IPS-15b (cell line): ENCODE measurements at regions not wholly inside any gene's neighbourhood (a gene's known extent, or its start where the extent isn't known, plus 50 kb on each side); places are given as distances from the start of the nearest gene placed in this dataset.

ENCODE experiments used
- H3K27me3 ChIP-seq: one replicate; pipeline ENCODE4 v1.6.1; 2013; ENCODE audit warnings: low read length; ENCODE audit not compliant: control insufficient read depth, insufficient read depth
- H3K36me3 ChIP-seq: one replicate; pipeline ENCODE4 v1.6.1; 2013; ENCODE audit warnings: low read length; ENCODE audit not compliant: control insufficient read depth, insufficient read depth
- H3K4me1 ChIP-seq: one replicate; pipeline ENCODE4 v1.6.1; 2013; ENCODE audit warnings: mild to moderate bottlenecking, low read length; ENCODE audit not compliant: control insufficient read depth, insufficient read depth
- H3K4me3 ChIP-seq: one replicate; pipeline ENCODE4 v1.5.1; 2013; ENCODE audit warnings: low read depth, low read length
- H3K9ac ChIP-seq: one replicate; pipeline ENCODE4 v1.6.1; 2013; ENCODE audit warnings: low read depth, mild to moderate bottlenecking, low read length
- H3K9me3 ChIP-seq: one replicate; pipeline ENCODE4 v1.6.1; 2013; ENCODE audit warnings: mild to moderate bottlenecking, low read length; ENCODE audit not compliant: control insufficient read depth, insufficient read depth

DNA sequence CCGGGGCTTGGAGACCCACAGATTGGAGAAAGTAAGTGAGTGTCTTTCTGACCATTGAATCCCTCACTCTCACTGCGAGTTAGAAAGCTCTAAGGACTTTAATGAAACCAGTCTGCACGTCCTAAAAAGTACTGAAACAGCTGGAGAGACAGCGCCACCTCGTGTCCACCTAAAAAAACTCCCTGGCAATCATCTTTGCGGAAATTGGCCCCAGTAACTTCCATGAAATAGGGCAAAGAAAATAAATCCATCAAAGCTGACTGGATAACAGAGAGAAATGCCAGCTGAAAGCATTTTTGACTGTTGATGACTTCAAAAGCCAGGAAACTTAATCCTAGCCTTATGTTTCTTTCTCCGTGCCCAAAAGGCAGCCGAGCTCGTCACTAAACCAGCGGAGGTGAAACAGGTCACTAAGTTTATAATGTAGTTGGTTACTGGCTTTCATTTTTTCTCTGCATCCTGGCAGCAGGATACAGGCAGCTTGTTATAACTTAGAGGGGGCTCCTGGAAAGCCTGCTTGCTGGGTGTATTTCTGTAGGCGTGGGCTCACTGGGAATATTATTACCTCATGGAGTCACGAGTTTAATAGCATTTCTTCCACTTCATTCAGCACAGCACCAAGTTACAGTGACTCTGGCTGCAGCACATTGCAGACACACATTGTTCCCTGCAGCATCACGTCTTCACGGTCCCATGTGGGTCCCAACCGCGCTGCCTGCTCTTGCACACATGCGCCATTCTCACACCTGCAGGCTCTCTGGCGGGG, 266.5 kb downstream of the HRH4 start:
- Histone ChIP-seq H3K27me3 (no peaks in the 10 kb centered on the region), H3K9me3 (no peaks in the 10 kb centered on the region), H3K4me3 (no peak overlapping the region), H3K4me1 (peaks cover 3% of the 10 kb centered on the region), H3K36me3 (no peaks in the 10 kb centered on the region), H3K9ac (no peak overlapping the region)

DNA sequence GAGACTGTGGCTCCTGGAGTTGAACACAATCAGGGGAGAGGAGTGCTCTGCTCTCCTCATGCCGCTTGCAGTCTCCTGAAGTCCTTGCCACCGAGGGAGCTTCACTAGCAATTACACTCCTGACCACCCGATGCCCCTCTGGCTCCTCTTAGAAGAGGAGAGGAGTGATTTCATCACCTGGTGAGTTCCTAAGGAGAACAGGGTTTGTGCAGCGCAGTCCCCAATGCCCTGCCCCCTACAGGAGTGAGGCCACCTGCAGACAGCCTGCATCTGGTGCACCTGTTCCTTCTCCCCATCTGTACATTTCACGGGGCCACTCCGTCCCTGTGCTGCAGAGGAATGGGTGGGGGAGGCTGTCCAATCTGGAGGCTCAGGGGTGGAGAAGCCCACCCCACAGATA, 267.2 kb downstream of the HRH4 start:
- no peak overlapping the region for H3K9ac ChIP-seq
- H3K27me3 ChIP-seq: no peaks in the 10 kb centered on the region
- H3K36me3 ChIP-seq: no peaks in the 10 kb centered on the region
- H3K9me3 ChIP-seq: no peaks in the 10 kb centered on the region
- H3K4me1 ChIP-seq: peaks cover 3% of the 10 kb centered on the region
- H3K4me3 ChIP-seq: no peak overlapping the region

DNA sequence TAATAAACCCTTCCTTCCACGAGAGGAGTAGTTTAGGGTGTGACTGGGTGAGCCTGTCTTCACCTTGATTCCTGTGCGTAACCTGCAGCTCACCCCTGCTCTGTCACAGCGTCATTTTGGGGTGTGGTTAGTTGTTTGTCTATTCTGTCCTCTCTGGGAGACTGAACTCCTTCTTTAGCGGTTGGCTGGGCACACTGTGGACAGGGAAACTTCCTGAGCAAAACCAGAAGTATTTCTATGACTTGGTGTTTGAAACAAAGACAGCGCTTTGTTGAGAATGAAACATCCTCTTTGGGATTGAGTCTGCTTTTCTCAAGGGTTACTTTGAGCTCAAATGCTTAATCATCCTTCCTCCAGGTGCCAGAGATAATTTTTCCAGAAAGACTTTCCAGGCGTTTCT, 270.7 kb downstream of the HRH4 start:
- no peak overlapping the region for H3K4me3 ChIP-seq
- H3K9me3 ChIP-seq: no peaks in the 10 kb centered on the region
- no peaks in the 10 kb centered on the region for H3K36me3 ChIP-seq
- peaks cover 3% of the 10 kb centered on the region for H3K4me1 ChIP-seq
- H3K27me3 ChIP-seq: no peaks in the 10 kb centered on the region
- no peak overlapping the region for H3K9ac ChIP-seq

DNA sequence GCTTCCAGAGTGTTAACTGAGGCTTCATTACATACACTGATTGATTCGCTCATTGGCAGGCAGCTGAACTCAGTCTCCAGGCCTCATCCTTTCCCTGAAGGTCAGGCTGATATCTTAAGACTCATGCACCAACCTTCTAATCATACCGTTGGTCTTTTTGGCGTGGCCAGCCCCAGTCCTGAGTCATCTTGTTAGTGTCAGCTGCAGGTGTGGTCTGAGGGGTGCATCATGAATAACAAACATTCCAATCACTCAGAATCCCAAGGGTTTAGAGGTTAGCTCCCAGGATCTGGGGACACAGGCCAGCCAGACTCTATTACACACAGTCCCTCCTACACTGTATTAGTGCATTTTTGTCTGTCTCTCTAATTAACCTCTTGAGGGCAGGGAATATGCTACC, 271.5 kb downstream of the HRH4 start:
- H3K9me3 ChIP-seq: no peaks in the 10 kb centered on the region
- H3K27me3 ChIP-seq: no peaks in the 10 kb centered on the region
- no peak overlapping the region for H3K9ac ChIP-seq
- no peaks in the 10 kb centered on the region for H3K36me3 ChIP-seq
- no peak overlapping the region for H3K4me3 ChIP-seq
- H3K4me1 ChIP-seq: no peaks in the 10 kb centered on the region

DNA sequence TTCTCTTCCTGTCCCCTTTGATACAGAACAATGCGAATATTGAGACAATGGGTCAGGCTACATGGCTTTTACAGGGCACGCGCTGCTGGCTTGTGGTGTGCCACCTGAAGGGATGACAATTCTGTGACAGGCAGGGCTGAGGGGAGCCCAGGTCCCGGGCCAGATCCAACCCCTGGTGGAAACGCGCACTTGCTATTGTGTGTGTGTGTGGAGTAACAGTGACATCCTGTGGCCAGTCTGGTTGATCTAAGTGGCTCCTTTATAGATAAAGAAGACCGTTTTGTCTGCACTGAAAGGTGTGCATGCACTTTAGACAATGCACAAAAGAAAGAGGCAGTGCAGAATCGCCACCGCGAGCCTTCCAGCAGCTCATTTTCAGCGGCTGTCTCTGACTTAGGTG, 273.6 kb downstream of the HRH4 start:
- Histone ChIP-seq H3K4me1 (no peaks in the 10 kb centered on the region), H3K27me3 (no peaks in the 10 kb centered on the region), H3K4me3 (no peak overlapping the region), H3K9me3 (no peaks in the 10 kb centered on the region), H3K36me3 (no peaks in the 10 kb centered on the region), H3K9ac (no peak overlapping the region)

DNA sequence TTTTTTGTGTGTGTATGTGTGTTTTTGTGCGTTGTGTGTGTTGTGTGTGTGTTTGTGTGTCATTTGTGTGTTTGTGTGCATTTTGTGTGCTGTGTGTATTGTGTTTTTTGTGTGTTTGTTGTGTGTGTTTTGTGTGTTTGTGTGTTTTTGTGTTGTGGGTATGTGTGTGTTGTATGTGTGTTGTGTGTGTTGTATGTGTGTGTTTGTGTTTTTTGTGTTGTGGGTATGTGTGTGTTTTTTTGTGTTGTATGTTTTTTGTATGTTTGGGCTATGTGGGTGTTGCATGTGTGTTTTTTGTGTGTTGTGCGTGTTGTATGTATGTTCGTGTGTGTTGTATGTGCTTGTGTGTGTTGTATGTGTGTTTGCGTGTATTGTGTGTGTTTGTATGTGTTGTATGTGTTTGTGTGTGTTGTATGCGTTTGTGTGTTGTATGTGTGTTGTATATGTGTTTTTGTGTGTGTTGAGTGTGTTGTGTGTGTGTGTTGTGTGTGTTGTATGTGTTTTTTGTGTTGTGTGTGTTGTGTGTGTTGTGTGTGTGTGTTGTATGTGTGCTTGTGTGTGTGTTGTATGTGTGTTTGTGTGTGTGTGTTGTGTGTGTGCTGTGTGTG, 275.3 kb downstream of the HRH4 start:
- Histone ChIP-seq H3K36me3 (no peaks in the 10 kb centered on the region), H3K4me3 (no peak overlapping the region), H3K27me3 (no peaks in the 10 kb centered on the region), H3K4me1 (no peaks in the 10 kb centered on the region), H3K9ac (no peak overlapping the region), H3K9me3 (no peaks in the 10 kb centered on the region)

DNA sequence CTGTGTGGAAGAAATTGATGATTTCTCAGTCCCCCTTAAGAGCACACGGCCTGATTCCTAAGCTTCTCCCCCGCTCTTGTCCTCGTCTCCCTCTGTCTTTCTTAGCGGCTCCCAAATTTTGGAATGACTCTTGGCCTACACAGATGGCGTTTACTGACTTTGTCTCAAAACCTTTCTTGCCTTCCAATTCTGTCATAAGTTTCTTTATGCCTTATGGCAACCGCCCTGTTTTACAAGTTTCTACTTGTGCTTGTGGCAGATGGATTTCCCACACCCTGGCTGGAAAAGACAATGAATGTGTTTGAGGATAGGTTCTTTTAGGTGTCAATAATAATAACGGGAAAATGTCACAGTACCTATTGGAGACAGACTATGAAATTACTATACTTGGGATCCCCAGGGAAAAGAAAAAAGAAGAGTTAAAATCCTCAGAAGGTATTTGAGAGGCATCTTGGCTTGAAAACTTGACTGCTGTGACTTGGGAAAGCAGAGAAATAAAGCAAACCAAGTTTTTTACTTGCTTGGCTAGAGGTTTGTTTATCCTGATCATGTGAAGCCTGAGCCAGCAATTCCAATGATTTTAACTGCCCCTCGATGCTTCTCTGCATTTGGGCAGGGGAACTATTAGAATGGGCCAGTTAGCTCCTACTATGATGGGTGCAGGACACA, 276.4 kb downstream of the HRH4 start:
- Histone ChIP-seq H3K9ac (no peak overlapping the region), H3K4me1 (no peaks in the 10 kb centered on the region), H3K9me3 (no peaks in the 10 kb centered on the region), H3K4me3 (no peak overlapping the region), H3K27me3 (no peaks in the 10 kb centered on the region), H3K36me3 (no peaks in the 10 kb centered on the region)

DNA sequence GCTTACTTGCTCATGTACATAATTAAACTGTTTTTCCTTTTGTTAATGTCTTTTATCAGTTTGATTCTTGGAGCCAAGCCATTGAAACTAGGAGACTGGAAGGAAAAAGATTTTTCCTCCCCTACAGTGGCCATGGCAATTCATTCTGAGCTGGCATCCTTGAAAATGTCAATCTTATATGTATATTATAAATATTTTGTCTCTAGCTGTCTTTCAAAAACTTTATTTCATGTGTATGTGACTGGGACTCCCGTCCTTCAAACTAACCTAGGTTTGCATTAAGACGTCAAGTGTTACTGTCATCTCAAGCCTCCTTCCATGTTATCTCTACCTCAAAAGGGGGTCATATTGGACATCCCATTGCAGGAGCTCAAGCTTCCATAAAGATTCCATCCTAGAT, 280.4 kb downstream of the HRH4 start:
- Histone ChIP-seq H3K4me1 (no peaks in the 10 kb centered on the region), H3K9ac (no peak overlapping the region), H3K9me3 (no peaks in the 10 kb centered on the region), H3K27me3 (no peaks in the 10 kb centered on the region), H3K36me3 (no peaks in the 10 kb centered on the region), H3K4me3 (no peak overlapping the region)

DNA sequence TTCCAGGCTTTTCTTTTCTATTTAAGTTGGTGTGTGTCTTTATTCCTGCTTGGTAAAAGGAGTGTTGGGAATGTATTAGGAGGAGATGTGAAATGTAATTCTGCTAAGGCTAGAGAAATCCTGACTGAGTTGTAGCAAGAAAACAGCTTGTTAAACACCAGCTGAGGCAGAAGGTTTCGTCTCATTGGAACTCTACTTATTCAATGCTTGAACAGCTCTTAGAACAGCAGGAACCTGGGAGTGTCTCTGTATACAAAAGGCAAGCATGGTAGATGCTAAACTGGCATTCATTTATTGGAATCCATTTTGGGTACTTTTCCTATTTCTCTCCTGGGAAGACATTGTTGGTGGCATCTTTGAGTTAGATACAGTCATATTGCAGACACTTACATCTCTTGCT, 280.9 kb downstream of the HRH4 start:
- no peaks in the 10 kb centered on the region for H3K9me3 ChIP-seq
- H3K4me1 ChIP-seq: no peaks in the 10 kb centered on the region
- H3K9ac ChIP-seq: no peak overlapping the region
- H3K36me3 ChIP-seq: no peaks in the 10 kb centered on the region
- H3K27me3 ChIP-seq: no peaks in the 10 kb centered on the region
- no peak overlapping the region for H3K4me3 ChIP-seq

DNA sequence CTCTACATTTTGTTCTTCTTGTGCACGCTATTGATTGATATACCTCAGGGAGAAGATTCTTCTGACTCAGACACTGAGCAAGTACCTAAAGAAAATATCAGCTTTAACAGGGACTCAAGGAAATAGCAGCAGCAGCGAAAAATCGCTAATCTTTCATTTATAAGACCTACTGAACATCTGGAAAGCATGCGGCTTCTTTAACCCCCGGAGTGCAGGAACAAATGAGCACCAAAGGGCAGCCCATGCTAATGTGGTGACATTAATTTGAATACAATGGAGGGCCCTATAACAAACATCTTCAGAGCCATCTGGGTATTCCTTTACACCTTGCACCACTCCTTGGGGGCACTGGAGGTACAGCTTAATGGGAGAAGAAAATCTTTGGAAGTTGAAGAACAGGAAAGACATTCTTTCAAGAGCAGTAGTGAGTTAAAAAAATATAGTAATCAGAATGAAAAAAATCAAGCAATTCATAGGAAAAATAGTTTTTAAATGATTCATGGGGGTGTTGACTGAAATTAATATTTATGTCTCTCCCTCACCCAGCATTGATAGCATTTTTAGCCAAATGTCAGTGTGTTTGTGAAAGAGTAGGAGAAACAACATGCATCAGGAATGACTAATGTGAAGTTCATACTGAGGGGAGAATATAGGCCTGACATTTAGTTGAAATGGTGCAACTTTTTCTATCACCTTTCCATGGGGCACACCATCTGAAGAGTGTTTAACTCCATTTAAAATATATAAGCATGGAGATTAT, 281.7 kb downstream of the HRH4 start:
- no peaks in the 10 kb centered on the region for H3K9me3 ChIP-seq
- no peak overlapping the region for H3K4me3 ChIP-seq
- H3K9ac ChIP-seq: no peak overlapping the region
- H3K27me3 ChIP-seq: no peaks in the 10 kb centered on the region
- no peaks in the 10 kb centered on the region for H3K36me3 ChIP-seq
- H3K4me1 ChIP-seq: no peaks in the 10 kb centered on the region

DNA sequence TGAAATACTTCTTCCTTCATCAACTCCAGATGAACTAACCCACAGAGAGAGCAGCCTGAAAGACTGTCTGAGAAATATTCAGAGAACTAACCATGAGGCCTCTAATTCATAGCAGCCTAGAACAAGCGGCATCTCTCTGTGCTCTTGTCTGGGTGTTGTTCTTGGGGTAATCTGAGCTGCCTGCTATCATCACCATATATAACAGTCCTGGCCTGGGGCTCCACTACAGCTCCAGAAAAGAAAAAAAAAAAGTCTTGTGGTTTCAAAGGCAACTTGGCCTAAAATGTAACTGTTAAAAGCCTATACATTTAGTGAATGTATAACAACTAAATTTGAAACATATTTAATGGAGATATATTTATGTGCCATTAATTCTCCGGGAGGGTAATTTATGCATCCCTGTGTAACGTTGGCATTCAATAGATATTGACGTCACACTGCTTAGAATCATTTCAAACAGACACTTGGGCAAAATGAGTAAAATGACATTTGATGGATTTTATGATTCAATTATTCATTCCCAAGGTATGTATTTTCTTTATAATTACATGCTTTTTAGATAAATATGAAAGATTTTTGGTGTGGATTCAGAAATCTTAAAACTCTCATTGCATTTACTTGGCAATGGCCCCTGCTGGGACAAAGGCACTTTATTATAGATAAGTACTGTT, 294.3 kb downstream of the HRH4 start:
- no peaks in the 10 kb centered on the region for H3K9me3 ChIP-seq
- no peak overlapping the region for H3K9ac ChIP-seq
- peaks cover 2% of the 10 kb centered on the region for H3K4me1 ChIP-seq
- H3K4me3 ChIP-seq: no peak overlapping the region
- no peaks in the 10 kb centered on the region for H3K36me3 ChIP-seq
- H3K27me3 ChIP-seq: no peaks in the 10 kb centered on the region
